KG1 (cell line): ENCODE measurements at regions not wholly inside any gene's neighbourhood (a gene's known extent, or its start where the extent isn't known, plus 50 kb on each side); places are given as distances from the start of the nearest gene placed in this dataset.

Experiments used
- DNase-seq: peaks from one replicate; lab custom pipeline; 2025; lab: John Stamatoyannopoulos, UW

DNA sequence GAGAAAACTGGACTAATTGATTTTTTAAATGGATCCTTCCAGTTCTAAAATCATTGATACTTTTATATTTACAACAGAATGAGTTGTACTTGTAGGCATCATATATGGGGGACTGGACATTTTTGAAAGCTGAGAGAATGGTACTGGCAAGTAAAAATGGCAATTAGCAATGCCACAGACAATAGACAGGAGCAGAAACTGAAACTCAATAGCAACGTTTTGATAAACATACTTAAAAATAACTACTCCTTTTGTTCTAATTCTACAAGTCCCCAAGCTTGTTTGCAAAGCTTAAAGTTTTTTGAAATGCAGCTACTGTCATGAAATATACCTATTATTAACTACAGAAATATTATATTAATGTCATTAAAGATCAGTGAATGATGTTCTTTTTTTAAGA lies 52.8 kb upstream of the FBXL7 start:
- DNase-seq = no peak

DNA sequence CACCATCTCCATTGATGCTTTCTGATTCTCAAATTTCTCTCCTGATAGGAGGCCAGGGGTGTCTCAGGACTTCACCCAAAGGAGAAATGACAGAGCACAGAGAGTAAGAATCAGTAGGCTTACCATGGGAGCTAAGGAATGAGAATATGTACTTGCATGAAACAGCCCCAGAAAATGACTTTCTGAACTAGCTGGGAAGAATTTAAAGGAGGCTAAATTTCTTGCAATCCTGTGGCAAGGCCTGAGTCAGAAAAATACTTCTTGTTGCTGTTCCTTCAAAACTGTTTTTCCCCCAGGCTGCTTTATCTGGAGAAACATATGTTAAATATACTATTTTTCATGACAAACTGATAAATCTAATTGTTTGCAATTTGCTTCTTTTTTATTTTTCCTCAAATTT lies 53.4 kb upstream of the FBXL7 start:
- no peak for DNase-seq

DNA sequence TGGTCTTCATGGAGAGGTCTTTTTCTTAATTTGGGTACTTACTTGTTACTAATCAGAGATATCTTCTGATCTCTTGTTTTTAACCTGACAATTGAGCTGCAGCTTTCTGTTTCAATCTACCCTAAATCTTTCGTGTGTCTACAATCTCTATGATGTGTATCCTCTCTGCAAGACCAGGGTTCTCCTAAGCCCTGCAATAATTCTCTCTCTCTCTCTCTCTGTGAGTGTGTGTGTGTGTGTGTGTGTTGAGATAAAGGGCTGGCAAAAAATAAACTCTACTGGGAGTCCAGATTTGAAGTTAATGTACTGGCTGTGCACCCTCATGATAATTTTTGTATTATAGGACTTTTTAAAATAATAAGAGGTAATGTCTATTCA lies 57.8 kb upstream of the FBXL7 start:
- DNase-seq = no peak

GRCh38 chr5:15441433-15442192 lies 58.4 kb upstream of the FBXL7 start:
- no peak for DNase-seq

GRCh38 chr5:15440434-15440833 lies 59.5 kb upstream of the FBXL7 start:
- no peak for DNase-seq

- DNase-seq = no peak
Observed at GRCh38 chr5:15439801-15440200, 60.2 kb upstream of the FBXL7 start.

DNA sequence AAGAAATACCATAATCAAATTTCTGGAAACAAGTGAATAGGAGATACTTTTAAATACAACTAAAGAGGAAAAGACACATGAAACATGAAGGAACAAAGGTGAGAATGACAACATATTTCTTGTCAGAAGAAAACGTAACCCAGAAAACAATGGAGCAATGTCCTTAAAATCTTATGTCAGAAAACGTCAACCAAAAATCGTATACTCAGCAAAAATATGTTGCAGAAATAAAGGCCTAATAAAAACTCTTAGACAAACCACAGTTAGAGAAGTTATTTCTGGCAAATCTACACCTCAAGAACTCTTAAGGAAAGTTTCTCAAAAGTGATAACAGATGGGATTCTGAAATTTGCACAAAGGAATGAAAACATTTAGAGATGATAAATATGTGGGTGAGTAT lies 66.3 kb upstream of the FBXL7 start:
- no peak for DNase-seq

GRCh38 chr5:15431923-15432322 lies 68.1 kb upstream of the FBXL7 start:
- no peak for DNase-seq

- no peak for DNase-seq
Observed at GRCh38 chr5:15425766-15426165, 74.2 kb upstream of the FBXL7 start.

DNA sequence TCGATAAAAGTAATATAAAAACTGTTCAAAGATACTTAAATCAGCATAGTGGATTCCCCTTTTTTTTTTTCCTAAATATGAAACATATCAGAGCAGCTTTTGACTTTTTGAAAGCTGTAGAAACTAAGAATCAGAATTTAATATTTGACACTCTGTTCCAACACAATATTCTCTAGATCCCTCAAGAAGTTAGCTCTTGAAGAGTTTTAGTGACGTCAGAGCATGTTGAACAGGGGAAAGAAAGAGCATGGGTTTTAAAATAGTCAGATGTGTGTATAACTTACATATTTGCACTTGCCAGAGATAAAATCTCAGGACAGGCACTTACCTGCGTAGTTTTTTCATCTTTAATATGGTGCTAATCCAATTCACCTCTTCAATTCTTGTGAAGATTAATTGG lies 75.2 kb upstream of the FBXL7 start:
- no peak for DNase-seq

DNA sequence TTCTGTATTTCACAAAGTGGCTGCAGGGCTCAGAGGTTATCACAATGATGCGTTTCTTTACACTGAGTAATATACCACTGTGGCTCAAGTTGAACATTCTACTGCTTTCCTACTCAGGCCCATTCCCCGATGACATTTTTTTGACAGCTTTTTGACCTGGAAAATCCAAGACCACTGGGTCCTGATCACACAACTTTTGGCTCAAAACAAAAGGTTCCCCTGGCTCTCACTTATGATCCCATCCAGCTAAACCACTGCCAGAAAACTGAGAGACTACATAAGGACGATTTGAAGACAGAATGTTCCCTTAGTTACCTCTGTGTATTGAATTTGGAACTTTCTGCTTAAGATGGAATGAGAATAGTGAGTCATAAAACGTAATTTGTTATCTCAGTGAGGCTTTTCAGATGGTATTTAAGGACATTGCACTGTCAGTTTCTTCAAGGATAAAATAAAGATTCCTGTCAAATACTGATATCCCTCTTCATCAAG lies 78.0 kb upstream of the FBXL7 start:
- no peak for DNase-seq

GRCh38 chr5:15421381-15421780 lies 78.6 kb upstream of the FBXL7 start:
- DNase-seq = no peak

GRCh38 chr5:15420201-15420600 lies 79.8 kb upstream of the FBXL7 start:
- no peak for DNase-seq

GRCh38 chr5:15417156-15417555 lies 82.8 kb upstream of the FBXL7 start:
- DNase-seq = no peak

DNA sequence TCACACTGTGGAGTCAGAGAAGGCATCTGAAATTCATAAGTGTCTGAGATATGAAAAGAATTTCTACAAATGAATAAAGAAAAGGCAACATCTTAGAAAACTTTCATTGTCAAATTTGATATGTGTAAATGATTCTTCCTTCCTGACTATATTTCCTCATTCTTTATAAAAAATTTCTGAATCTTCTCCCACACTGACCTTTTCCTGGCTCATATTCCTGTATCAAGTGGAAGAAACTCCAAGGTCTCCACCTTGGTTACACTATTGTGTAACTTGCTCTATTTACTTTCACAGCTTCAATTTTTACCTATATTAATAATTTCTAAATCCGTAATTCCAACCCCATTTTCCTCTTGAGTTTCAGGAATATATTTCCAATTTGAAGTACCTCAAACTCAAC lies 93.5 kb upstream of the FBXL7 start:
- no peak for DNase-seq

- DNase-seq = no peak
Observed at GRCh38 chr5:15393146-15393545, 106.8 kb upstream of the FBXL7 start.

DNA sequence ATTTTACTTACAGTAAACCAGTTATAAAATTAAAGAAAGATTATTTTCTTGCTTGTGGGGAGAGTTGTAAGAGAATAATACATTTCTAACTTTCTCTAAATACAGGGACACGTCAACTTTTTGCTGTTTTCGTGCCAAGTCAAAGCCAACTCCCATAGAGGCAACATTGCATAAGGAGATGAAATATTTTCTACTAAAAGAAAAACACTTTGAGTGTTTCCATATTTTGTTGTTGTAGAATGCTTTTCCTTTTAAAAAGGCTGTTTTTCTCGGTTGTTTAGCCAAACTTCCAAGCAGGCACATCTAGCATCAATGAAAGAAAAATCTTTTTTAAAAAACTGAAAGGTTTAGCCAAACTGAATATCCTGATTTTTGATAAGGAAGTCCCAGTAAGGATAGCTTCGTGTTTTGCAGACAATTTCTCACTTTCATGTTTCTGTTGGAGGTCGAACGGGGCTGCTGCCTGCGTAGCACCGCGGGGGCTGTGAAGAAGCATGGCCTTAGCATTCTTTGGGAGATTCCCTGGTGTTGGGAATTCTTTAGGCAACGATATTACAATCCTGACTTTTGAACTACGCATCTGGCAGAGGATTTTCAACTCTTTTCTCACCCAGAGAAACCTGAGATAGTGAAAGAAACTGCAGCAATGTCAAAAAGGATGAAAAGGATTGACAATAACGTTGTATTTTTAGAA lies 108.1 kb upstream of the FBXL7 start:
- no peak for DNase-seq

GRCh38 chr5:15388866-15389265 lies 111.1 kb upstream of the FBXL7 start:
- DNase-seq = no peak

DNA sequence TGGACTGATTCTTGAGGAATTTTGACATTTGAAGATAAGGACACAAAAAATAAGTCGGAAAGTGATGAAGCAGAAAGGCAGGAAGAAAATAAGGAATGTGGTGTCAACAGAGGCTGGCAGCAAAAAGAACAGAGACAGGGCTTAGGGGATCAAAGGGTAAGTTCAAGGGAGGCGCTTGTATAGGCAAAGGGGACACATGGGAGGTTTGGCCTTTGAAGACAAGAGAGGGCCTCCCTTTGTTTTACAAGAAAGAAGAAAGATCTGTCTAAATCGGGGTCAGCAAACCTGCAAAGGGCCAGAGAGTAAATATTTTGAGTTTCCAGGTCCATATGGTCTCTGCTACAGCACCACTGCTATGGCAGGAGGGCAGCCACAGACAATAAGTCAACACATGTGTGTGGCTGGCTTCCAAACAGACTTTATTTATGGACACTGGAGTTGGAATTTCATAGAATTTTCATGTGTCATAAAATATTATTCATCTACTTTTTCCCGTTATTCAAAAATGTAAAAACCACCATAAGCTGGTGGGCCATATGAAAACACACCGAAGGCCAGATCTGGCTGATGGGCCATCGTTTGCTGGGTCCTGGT lies 112.0 kb upstream of the FBXL7 start:
- no peak for DNase-seq

GRCh38 chr5:15386122-15386521 lies 113.9 kb upstream of the FBXL7 start:
- no peak for DNase-seq

DNA sequence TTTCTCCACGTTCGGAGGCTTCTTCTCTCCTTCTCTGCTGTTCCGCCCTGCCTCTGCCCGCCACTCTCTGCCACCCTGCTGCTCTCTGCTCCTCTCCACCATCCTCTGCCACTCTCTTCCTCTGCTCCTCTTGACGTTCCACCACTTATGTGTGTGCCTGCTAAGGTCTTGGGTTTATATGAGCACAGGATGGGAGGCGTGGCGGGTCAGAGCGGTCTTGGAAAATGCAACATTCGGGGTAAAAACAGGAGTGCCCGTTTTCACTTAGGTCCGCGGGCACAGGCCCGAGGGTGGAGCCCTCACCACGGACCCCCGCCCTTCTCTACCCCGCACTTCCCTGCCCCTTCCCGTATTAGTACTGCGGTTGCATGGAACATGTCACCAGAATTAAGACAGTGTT lies 114.4 kb upstream of the FBXL7 start:
- DNase-seq = no peak

DNA sequence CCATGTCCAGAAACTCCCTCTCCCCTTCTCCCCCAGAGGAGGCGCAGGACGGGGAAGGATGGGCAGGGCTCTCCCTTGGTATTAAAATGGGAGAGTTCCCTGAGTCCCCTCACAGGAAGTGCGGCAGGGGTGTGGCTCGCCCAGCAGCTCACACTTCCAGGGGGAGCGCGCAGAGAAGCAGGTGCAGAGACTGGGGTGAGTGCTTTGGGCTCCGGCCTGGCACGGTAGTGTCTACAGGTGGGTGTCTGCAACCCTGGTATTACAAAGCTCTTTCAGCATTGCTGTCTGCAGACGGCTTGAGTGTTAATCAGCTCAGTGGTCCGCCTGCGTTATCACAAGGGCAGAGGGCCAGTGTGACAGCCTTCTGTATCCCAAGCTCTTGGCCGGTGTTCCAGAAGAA lies 114.9 kb upstream of the FBXL7 start:
- no peak for DNase-seq

- DNase-seq = no peak
Observed at GRCh38 chr5:15384581-15384980, 115.4 kb upstream of the FBXL7 start.
